EH (cell line): ENCODE measurements at regions not wholly inside any gene's neighbourhood (a gene's known extent, or its start where the extent isn't known, plus 50 kb on each side); places are given as distances from the start of the nearest gene placed in this dataset.

Experiments
- DNase-seq: peaks from one replicate; pipeline ENCODE4 v3.0.0-alpha.2; 2015; ENCODE audit warnings: low read depth

DNA sequence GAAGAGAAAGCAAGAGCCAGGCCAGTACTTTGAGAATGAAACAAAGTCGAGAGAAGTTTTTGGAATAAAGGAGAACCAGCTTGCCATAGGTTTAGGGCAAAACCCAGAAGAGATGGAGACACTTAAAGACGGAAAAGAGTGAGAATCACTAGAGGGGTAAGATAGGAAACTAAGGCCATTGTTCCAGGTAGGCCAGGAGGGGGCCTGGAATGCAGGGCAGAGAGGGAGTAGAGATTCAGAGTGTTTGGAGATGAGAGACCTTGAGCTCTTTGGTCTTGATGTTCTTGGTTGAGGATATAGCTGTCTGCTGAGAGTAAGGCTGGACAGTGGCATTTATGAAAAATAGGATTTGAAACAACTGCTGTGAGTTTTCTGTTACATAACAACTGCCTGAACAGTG lies 263.3 kb upstream of the POU2AF2 start:
- no peak for DNase-seq

GRCh38 chr11:110979696-110980095 lies 265.8 kb upstream of the POU2AF2 start:
- peak; percentile 26 for DNase-seq

- no peak for DNase-seq
Measured at GRCh38 chr11:110977661-110978060, 265.4 kb upstream of the ARHGAP20 start.

DNA sequence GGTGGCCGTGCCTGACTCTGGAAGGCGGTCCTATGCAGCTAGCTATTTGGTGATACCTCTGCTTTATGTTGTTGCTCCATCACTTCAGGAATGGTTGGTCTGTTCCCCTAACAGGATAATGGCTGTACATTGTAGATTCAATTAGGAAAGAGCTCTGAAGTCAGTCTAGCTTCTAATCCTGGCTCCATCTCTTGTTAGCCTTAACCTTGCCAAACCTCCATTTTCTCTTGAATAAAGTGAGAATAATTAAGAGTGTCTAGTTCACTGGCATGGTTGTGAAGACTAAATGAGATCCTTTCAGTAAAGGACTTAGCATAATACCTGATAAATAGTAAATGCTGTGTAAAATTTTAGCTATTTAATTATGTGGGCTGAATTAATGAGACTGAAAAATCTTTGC lies 262.5 kb upstream of the ARHGAP20 start:
- DNase-seq, result no peak

DNA sequence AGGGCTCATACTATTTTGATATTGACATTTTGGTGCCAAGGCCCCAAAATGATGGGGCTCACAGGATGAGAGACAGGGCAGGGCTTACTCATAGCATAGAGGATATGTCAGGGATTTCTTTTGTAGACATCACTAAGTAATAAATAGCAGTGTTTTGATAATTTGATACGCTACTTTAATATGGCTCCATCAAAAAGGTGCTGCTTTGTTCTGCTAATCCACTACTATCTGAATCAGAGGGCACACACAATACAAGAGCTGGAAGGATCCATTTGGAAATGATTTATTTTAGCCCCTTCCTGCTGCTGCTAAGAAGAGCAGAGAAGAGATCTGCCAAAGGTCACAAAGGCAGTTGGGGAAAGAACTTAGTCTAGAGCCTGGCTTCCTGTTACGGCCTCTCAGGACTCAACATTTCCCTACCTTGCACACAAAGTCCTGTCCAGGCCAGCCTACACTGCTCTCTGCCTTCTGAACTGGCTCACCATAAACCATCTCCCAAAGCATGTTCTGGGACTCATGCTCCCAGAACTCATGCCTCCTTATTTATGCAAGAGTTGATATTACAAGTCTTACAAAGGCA lies 261.3 kb upstream of the ARHGAP20 start:
- DNase-seq, result no peak

- peak; percentile 77 for DNase-seq
Measured at GRCh38 chr11:110972640-110973039, 260.4 kb upstream of the ARHGAP20 start.

GRCh38 chr11:110972106-110972505 lies 259.9 kb upstream of the ARHGAP20 start:
- no peak for DNase-seq

GRCh38 chr11:110971140-110971539 lies 258.9 kb upstream of the ARHGAP20 start:
- peak; percentile 89 for DNase-seq

DNA sequence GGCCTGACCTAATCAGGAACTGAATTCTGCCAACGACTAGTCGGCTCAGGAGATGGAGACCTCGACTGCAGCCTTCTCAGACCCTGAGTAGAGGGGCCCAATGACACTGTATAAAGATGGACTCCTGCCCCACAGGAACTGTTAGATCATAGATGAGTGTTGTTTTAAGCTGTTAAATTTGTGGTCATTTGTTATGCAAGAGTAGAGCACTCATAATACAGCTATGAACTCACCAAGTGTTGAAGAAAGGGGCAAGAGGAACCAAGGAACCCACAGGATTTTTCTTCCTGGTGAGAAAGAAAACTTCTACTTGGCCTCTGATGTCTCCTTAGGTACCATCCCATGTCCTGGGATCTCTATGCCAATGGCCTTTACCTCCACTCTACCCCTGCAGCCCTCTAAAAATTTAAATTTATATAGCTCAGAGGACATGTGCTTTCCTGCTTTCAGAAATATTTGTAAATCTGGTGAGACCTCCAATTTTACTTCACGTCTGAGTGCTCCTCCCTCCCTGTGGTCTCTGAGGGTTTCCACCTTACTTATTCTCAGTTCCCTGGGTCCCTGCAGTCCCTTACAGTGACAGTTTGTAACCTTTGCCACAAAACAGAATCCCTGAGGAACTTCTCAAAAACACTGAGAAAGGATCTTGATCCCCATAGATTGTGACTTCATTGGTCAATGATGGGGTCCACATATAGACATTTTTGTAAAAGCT lies 256.3 kb upstream of the ARHGAP20 start:
- DNase-seq, result peak; percentile 60

DNA sequence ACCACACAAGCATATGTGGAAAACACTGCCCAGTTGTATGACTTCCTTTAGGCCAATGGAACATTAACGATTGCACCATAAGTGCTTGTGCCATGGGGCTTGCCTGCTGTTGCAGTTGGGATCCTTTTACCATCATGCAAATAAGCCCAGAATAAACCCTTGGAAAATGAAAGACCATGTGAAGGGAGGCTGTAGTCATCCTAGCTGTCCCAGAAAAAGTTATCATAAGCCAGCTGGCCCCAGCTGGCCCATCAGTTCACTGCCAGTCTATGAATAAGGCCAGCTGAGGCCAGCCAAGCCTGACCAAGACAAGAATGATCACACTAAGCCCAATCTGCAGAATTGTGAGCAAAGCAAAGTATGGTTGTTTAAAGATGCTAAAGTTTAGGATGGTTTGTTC lies 253.9 kb upstream of the ARHGAP20 start:
- DNase-seq, result no peak

GRCh38 chr11:110962921-110963320 lies 250.7 kb upstream of the ARHGAP20 start:
- peak; percentile 65 for DNase-seq

DNA sequence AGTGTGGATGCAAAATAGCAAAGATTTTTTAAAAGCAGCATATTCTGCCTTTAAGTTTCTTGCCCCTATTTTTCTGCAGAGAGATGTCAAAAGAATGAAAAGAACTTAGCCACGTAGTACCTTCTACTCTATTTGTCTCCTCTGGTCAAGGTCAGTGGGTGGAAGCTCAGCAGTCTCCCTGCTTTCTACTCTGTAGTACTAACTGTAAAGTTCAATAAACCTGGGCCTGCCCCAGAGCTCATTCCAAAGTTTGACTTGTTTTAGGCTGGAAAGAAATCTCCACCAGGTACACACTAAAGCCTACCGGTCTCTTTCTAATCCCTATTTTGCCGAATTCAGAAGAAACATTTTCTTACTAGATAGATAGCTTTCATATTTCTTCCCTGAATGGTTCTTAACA lies 247.9 kb upstream of the ARHGAP20 start:
- no peak for DNase-seq

- no peak for DNase-seq
Measured at GRCh38 chr11:110958216-110958615, 246.0 kb upstream of the ARHGAP20 start.

DNA sequence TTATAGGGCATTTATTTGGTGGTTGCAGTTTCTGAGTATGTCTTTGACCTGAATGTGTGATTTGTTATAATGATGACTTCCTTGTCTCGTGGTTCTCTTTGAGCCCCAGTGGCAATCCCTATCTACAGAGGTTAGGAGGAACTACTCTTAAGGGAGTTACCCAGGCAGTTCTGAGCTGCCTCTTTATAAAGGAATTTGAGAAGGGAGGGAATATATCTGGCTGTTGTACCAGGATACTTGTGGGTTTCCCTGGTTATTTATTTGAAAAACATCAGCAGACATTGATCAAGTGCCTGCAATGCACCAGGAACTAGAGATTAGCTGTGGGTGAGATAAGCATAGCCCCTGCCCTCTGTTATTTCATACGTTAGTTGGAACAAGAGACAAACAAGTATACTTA lies 243.5 kb upstream of the ARHGAP20 start:
- no peak for DNase-seq

DNA sequence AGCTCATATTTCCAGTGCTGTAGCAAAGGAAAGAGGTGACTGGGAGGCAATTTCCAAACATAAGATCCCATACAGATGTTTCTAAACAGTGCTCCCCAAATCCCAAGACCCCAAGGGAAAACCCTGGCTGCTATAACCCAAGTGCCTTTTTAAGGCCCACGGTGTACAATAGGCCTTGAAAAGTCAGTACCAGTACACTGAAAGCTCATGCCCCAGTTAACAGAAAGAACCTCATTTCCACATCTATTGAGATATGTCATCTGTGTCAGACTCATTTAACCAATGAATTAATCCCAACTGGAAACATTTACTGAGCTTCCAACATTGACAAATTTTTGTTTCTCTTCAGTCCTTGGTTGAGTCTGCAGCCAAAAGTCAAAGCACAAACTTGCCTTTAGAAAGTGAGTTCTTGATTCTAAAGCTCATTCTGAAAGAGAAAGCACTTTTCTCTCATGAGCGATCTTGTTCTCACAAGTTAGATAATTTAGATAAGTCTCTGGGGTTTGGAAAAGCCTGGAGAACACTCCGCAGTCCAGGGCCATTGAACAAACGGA lies 239.8 kb upstream of the ARHGAP20 start:
- DNase-seq, result no peak

- DNase-seq, result no peak
Measured at GRCh38 chr11:110951037-110951949, 239.1 kb upstream of the ARHGAP20 start.

DNA sequence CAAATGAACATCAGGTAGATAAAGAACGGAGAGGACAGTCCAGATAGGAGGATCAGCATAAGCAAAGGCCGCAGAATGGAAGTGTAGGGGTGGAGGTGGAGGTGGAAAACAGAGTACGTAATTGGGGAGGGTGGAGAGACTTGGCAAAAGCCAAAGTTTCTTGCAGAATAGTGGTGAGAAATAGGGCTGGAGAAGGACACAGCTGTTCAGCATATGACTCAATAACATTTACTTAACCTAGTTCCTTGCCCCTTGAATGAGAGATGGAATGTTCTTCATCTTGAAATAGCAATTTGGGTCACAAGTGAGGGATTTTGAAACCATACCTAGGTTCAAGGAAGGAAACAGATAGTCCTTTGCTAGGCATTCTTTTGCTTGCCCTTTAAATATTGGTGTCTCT lies 235.9 kb upstream of the ARHGAP20 start:
- no peak for DNase-seq

- no peak for DNase-seq
Measured at GRCh38 chr11:110947096-110947495, 234.9 kb upstream of the ARHGAP20 start.

DNA sequence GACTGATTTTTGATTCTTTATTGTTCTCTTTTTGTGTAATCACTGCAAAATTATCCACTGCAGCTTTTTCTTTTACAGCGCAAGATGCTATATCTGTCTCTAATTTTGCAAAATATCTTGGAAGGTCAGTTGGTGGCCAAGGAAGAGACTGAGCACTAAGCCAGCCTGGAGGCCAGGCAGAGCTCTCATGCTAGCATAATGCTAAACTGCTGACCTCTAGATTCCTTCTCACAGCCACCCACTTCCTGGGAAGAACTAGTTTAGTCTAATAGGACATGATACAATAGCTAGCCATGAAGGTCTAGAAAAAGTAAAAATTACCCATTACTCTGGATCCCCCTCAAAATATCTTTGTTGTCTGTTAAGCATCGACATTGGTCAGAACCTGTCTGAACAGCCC lies 227.2 kb upstream of the ARHGAP20 start:
- DNase-seq, result peak; percentile 41

DNA sequence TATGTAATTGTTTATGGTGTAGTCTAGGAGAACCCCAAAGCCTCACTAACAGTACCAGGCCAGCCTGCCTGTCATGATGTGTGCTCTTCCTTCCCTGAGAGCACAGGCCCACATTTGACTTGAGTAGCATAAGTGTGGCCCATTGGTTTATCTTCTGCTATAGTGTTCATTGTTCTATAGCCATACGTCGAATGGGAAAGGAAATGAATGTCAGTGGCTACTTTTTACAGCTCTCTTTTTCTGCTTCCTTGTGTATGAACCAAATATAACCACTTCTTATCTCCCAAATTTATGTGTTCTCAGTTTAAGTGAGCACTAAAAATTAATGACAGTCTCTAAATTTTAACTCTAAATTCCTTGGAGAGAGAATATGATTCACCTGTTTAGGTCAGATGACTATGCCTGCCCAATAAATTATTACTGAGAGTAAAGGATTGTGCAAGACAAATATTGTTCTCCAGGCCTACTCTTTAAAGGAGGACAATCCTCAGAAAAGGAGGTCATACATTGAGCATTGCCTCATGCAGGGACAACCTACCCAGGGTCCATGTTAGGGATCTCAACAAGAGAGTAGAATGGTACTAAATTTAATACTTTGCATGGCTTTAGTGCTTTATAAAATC lies 222.9 kb upstream of the ARHGAP20 start:
- no peak for DNase-seq

GRCh38 chr11:110929129-110929528 lies 216.9 kb upstream of the ARHGAP20 start:
- no peak for DNase-seq

- no peak for DNase-seq
Measured at GRCh38 chr11:110928391-110928790, 216.2 kb upstream of the ARHGAP20 start.
